Caco-2 (cell line): ENCODE measurements at regions not wholly inside any gene's neighbourhood (a gene's known extent, or its start where the extent isn't known, plus 50 kb on each side); places are given as distances from the start of the nearest gene placed in this dataset.

ENCODE experiments used
- BruUV-seq: library from RNA; stranded (reverse); fragments of 400-500 nt; replicated peaks from 2 replicates; lab custom pipeline; 2021; lab: Mats Ljungman, UMichigan
- CTCF ChIA-PET: fragments of 300-600 bp; sonication (Branson Sonifier 250); formaldehyde crosslinking; loops from one replicate; lab custom pipeline; 2022; ENCODE audit warnings: antibody characterized with exemption; lab: Charles Lee
- POLR2A ChIA-PET: fragments of 300-600 bp; sonication (Branson Sonifier 250); formaldehyde crosslinking; loops from one replicate; lab custom pipeline; 2022; ENCODE audit warnings: antibody characterized with exemption; lab: Charles Lee
- DNase-seq, 2 experiments: peaks; one replicate each; pipeline versions ENCODE4 v3.0.0 to v3.0.0-alpha.2; 2020 to 2022
- H3K27me3 ChIP-seq: replicated peaks from 2 replicates; pipeline ENCODE4 v1.6.0; 2011; ENCODE audit warnings: low read length; ENCODE audit not compliant: control insufficient read depth, insufficient read depth
- H3K36me3 ChIP-seq: 2 replicates; pipeline ENCODE4 v1.5.1; 2011; ENCODE audit warnings: low read length; ENCODE audit not compliant: control insufficient read depth, insufficient read depth
- H3K4me1 ChIP-seq: fragments of 250-450 bp; sonication (Bioruptor Pico); 2 replicates; pipeline ENCODE4 v1.5.1; 2020; ENCODE audit warnings: mild to moderate bottlenecking
- H3K4me3 ChIP-seq: 2 replicates; pipeline ENCODE4 v1.5.1; 2011; ENCODE audit warnings: low read depth, mild to moderate bottlenecking, control low read depth, low read length
- H3K9me3 ChIP-seq: fragments of 250-450 bp; sonication (Bioruptor Pico); 2 replicates; pipeline ENCODE4 v1.5.1; 2020; ENCODE audit warnings: mild to moderate bottlenecking, moderate library complexity
- H3K27ac Mint-ChIP-seq: one replicate; pipeline ENCODE4 v1.8.0; 2022; ENCODE audit warnings: mixed read lengths; ENCODE audit not compliant: unreplicated experiment
- H3K27me3 Mint-ChIP-seq: one replicate; pipeline ENCODE4 v1.8.0; 2022; ENCODE audit warnings: mixed read lengths; ENCODE audit not compliant: insufficient read depth, unreplicated experiment
- H3K36me3 Mint-ChIP-seq: one replicate; pipeline ENCODE4 v1.8.0; 2022; ENCODE audit warnings: mild to moderate bottlenecking, mixed read lengths; ENCODE audit not compliant: insufficient read depth, unreplicated experiment
- H3K4me1 Mint-ChIP-seq: one replicate; pipeline ENCODE4 v1.8.0; 2022; ENCODE audit warnings: low read depth, mixed read lengths; ENCODE audit not compliant: unreplicated experiment
- H3K4me3 Mint-ChIP-seq: one replicate; pipeline ENCODE4 v1.8.0; 2022; ENCODE audit warnings: mild to moderate bottlenecking, moderate library complexity, mixed read lengths; ENCODE audit not compliant: unreplicated experiment
- H3K9me3 Mint-ChIP-seq: one replicate; pipeline ENCODE4 v1.8.0; 2022; ENCODE audit warnings: mixed read lengths; ENCODE audit not compliant: unreplicated experiment
- CTCF ChIP-seq, 2 experiments: fragments of 200-600 bp in 1 of 2; IDR thresholded peaks; 1 replicate in 1 of 2; 2 replicates in 1 of 2; pipeline versions ENCODE4 v1.5.1 to v1.8.0; 2011 to 2022; ENCODE audit warnings: antibody characterized with exemption in 1 of 2, control low read depth in 1 of 2, inconsistent platforms in 1 of 2, low read depth in 1 of 2, low read length in 1 of 2, mild to moderate bottlenecking in 1 of 2, moderate library complexity in 1 of 2; ENCODE audit not compliant: insufficient read depth in 1 of 2, severe bottlenecking in 1 of 2, unreplicated experiment in 1 of 2
- intact Hi-C: fragments of 100-400 bp; cut with micrococcal nuclease; formaldehyde crosslinking; loops from one replicate; pipeline ENCODE4 v1.10.0; 2022; ENCODE audit not compliant: unreplicated experiment

GRCh38 chr10:35921866-35922350 lies 279.8 kb upstream of the FZD8 start:
- Histone ChIP-seq H3K9me3 (no peaks in the 10 kb centered on the region), H3K4me1 (no peaks in the 10 kb centered on the region), H3K4me3 (no peak overlapping the region), H3K36me3 (no peaks in the 10 kb centered on the region), H3K27me3 (no peaks in the 10 kb centered on the region; the same call in 1 of the 2 replicates)
- H3K27ac Mint-ChIP-seq, result no peak overlapping the region
- intact Hi-C loops, result no loop called here
- TF ChIP-seq CTCF (IDR thresholded peaks at IDR 0.05; ENCODE audit: insufficient read depth in 1 of 2, low read depth in 1 of 2, low read length in 1 of 2, severe bottlenecking in 1 of 2, unreplicated experiment in 1 of 2), result no peak
- ChIA-PET POLR2A (no interaction called here), CTCF (no interaction called here)
- peaks cover 23% of the 10 kb centered on the region for H3K27me3 Mint-ChIP-seq
- H3K36me3 Mint-ChIP-seq, result no peaks in the 10 kb centered on the region
- no peak overlapping the region for H3K4me3 Mint-ChIP-seq
- no TSS peak for BruUV-seq
- DNase-seq, result no peak
- no peaks in the 10 kb centered on the region for H3K4me1 Mint-ChIP-seq
- H3K9me3 Mint-ChIP-seq, result no peaks in the 10 kb centered on the region

- H3K27me3 Mint-ChIP-seq, result peaks cover 14% of the 10 kb centered on the region
- Histone ChIP-seq H3K4me3 (no peak overlapping the region), H3K9me3 (no peaks in the 10 kb centered on the region), H3K4me1 (no peaks in the 10 kb centered on the region), H3K36me3 (no peaks in the 10 kb centered on the region), H3K27me3 (no peaks in the 10 kb centered on the region)
- TF ChIP-seq CTCF (IDR thresholded peaks at IDR 0.05; ENCODE audit: insufficient read depth in 1 of 2, low read depth in 1 of 2, low read length in 1 of 2, severe bottlenecking in 1 of 2, unreplicated experiment in 1 of 2), result peak in 1 of 2 experiments; percentile 27
- intact Hi-C loops, result loop anchor here (1.0 to 5.0 kb wide), 2 partner anchors 281 to 861 kb away; no protein-coding TSS in a partner anchor
- ChIA-PET CTCF (interaction anchor here (0.7 to 1.2 kb wide), 3 partner anchors 14 to 304 kb away, joined by 3 to 9 read pairs (median 3); no protein-coding TSS in a partner anchor), POLR2A (no interaction called here)
- H3K9me3 Mint-ChIP-seq, result no peaks in the 10 kb centered on the region
- no peaks in the 10 kb centered on the region for H3K4me1 Mint-ChIP-seq
- no peak for DNase-seq
- no peak overlapping the region for H3K27ac Mint-ChIP-seq
- no peaks in the 10 kb centered on the region for H3K36me3 Mint-ChIP-seq
- H3K4me3 Mint-ChIP-seq, result no peak overlapping the region
- no TSS peak for BruUV-seq
Measured at GRCh38 chr10:35916791-35917190, 274.7 kb upstream of the FZD8 start.

- Mint-ChIP-seq H3K4me1 (no peaks in the 10 kb centered on the region), H3K36me3 (no peaks in the 10 kb centered on the region), H3K27ac (no peak overlapping the region), H3K9me3 (no peaks in the 10 kb centered on the region), H3K27me3 (peaks cover 11% of the 10 kb centered on the region), H3K4me3 (no peak overlapping the region)
- no peak for DNase-seq
- POLR2A ChIA-PET, result no interaction called here
- no peaks in the 10 kb centered on the region for H3K36me3 ChIP-seq
- intact Hi-C loops, result no loop called here
- H3K9me3 ChIP-seq, result no peaks in the 10 kb centered on the region
- no peaks in the 10 kb centered on the region for H3K27me3 ChIP-seq
- no peak for TF ChIP-seq CTCF (IDR thresholded peaks at IDR 0.05; ENCODE audit: insufficient read depth in 1 of 2, low read depth in 1 of 2, low read length in 1 of 2, severe bottlenecking in 1 of 2, unreplicated experiment in 1 of 2)
- CTCF ChIA-PET, result no interaction called here
- H3K4me3 ChIP-seq, result no peak overlapping the region
- no peaks in the 10 kb centered on the region for H3K4me1 ChIP-seq
- no TSS peak for BruUV-seq
Measured at GRCh38 chr10:35913628-35914027, 271.5 kb upstream of the FZD8 start.
